ENCODE measurements at regions not wholly inside any gene's neighbourhood (a gene's known extent, or its start where the extent isn't known, plus 50 kb on each side); places are given as distances from the start of the nearest gene placed in this dataset.

- no peak for DNase-seq
Measured at GRCh38 chr7:73964786-73965185, 63.2 kb upstream of the ELN start.

- no peak for DNase-seq
Measured at GRCh38 chr7:73966062-73966940, 61.7 kb upstream of the ELN start.

GRCh38 chr7:73966941-73967831 is 60.8 kb upstream of the ELN start:
- DNase-seq: no peak

- DNase-seq: no peak
Measured at GRCh38 chr7:73967832-73968290, 60.1 kb upstream of the ELN start.

- DNase-seq: no peak
Measured at GRCh38 chr7:73968487-73968886, 59.5 kb upstream of the ELN start.

GRCh38 chr7:73969991-73970390 is 58.0 kb upstream of the ELN start:
- no peak for DNase-seq

GRCh38 chr7:73970801-73971229 is 57.2 kb upstream of the ELN start:
- no peak for DNase-seq

GRCh38 chr7:73971322-73971703 is 56.7 kb upstream of the ELN start:
- no peak for DNase-seq

- no peak for DNase-seq
Measured at GRCh38 chr7:73971704-73972341, 56.1 kb upstream of the ELN start.

- no peak for DNase-seq
Measured at GRCh38 chr7:73972614-73973013, 55.4 kb upstream of the ELN start.

- DNase-seq: no peak
Measured at GRCh38 chr7:73973091-73973490, 54.9 kb upstream of the ELN start.

GRCh38 chr7:73974101-73974947 is 53.6 kb upstream of the ELN start:
- no peak for DNase-seq

GRCh38 chr7:73974948-73975926 is 52.7 kb upstream of the ELN start:
- no peak for DNase-seq

- DNase-seq: no peak
Measured at GRCh38 chr7:73976761-73977618, 51.0 kb upstream of the ELN start.

GRCh38 chr7:73977619-73978618 is 50.1 kb upstream of the ELN start:
- DNase-seq: no peak

Measured in retina (tissue), 1 donor.